ENCODE measurements at regions not wholly inside any gene's neighbourhood (a gene's known extent, or its start where the extent isn't known, plus 50 kb on each side); places are given as distances from the start of the nearest gene placed in this dataset.

GRCh38 chr4:125728568-125728967, 413.8 kb downstream of the FAT4 start:
- TF ChIP-seq, protein P1, sequence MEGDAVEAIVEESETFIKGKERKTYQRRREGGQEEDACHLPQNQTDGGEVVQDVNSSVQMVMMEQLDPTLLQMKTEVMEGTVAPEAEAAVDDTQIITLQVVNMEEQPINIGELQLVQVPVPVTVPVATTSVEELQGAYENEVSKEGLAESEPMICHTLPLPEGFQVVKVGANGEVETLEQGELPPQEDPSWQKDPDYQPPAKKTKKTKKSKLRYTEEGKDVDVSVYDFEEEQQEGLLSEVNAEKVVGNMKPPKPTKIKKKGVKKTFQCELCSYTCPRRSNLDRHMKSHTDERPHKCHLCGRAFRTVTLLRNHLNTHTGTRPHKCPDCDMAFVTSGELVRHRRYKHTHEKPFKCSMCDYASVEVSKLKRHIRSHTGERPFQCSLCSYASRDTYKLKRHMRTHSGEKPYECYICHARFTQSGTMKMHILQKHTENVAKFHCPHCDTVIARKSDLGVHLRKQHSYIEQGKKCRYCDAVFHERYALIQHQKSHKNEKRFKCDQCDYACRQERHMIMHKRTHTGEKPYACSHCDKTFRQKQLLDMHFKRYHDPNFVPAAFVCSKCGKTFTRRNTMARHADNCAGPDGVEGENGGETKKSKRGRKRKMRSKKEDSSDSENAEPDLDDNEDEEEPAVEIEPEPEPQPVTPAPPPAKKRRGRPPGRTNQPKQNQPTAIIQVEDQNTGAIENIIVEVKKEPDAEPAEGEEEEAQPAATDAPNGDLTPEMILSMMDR (IDR thresholded peaks at IDR 0.05) = no peak
- TF ChIP-seq POLR2A (IDR thresholded peaks at IDR 0.05) = no peak

All from Peyer's patch (tissue), 4 donors.